ENCODE measurements at regions not wholly inside any gene's neighbourhood (a gene's known extent, or its start where the extent isn't known, plus 50 kb on each side); places are given as distances from the start of the nearest gene placed in this dataset.
"Not testable (repeated sequence)": the region's sequence is repeated elsewhere in the genome, so short reads cannot be mapped to it uniquely, and the experiment has no call there.

DNA sequence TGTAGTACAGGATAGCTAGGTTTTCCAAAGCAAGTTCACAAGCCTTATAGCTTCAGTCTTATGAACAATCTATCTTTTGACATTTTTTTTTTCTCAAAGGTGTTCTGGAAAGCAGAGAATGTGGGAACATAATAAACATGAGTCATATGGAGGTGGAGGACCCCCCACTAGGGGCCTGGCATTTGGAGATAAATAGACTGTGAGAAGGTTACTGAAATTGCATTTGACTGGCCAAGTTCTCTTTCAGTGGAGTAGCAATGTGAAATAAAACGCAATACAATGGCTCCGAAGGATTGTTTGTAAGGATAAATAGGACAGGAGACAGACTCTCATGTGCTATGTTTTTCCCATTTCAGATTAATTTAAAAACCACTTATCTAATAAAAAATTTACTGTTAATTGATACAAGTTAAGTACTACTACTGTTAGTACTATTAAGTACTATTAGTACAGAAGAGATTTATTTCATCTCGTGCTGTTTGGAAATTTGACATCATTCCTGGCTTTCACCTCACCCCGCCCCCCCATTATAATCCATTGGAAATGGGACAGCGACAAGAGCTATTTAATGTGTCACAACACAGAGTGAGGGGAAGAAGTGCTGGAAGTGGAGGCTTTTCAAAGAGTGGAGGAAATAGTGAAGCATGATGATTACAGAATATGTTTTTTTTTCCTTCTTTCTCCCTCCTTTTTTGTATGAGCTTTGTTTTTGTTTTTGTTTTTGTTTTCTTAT, 122.6 kb upstream of the ID4 start:
- DNase-seq: no peak

DNA sequence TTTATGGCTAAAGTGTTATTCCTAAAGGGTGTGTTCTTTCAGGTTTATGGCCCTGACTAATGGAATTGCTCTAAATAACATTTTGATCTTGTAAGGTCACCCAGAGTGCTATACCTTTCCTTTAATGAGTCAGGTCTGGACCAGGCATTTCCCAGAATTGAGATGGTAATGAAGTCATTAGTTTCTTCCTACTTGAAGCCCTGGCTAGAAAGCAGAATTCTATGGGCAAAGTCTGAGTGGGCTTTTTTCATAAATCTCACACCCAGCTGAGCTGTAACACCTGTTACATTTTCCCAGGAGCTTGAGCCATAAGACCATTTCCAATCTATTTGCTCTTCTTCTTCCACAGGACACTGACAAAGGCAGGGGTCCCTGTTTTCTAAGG, 122.0 kb upstream of the ID4 start:
- no peak for DNase-seq

- no peak for DNase-seq
Observed at GRCh38 chr6:19719691-19720128, 117.5 kb upstream of the ID4 start.

GRCh38 chr6:19721766-19722377, 115.3 kb upstream of the ID4 start:
- no peak for DNase-seq

- no peak for DNase-seq
Observed at GRCh38 chr6:19722999-19723398, 114.2 kb upstream of the ID4 start.

GRCh38 chr6:19723545-19723944, 113.6 kb upstream of the ID4 start:
- no peak for DNase-seq

GRCh38 chr6:19725436-19725835, 111.7 kb upstream of the ID4 start:
- DNase-seq: not testable (repeated sequence)

DNA sequence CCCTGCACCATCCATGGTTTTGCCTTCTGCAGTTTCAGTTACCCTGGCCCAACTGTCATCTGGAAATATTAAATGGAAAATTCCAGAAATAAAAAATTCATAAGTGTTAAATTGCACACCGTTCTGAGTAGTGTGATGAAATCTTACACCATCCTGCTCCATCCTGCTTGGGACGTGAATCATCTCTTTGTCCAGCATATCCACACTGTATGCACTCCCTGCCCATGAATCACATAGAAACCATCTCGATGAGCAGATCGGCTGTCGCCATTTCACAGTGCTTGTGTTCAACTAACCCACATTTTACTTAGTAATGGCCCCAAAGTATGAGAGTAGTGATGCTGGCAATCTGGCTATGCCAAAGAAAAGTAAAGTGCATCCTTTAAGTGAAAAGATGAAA, 105.9 kb upstream of the ID4 start:
- no peak for DNase-seq

DNA sequence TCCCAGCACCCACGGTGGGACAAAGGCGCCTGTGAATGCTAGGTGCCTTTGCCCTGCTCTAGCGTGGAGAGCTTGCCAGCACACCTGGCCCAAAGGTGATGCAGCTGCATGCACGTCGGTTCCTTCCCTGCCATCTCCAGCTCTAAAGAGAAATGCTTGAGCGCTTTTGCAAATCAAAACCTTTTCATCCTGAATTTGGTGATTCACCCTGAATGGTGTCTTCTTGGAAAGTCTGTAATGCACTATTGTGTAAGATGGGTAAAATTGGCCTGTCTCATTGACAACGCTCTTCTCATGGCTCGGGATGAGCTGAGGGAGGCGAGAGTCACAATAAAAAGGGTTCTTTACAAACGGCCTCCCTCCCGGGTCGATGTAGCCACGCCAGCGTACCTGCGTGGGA, 103.1 kb upstream of the ID4 start:
- DNase-seq: no peak

- DNase-seq: no peak
Observed at GRCh38 chr6:19734519-19734918, 102.7 kb upstream of the ID4 start.

DNA sequence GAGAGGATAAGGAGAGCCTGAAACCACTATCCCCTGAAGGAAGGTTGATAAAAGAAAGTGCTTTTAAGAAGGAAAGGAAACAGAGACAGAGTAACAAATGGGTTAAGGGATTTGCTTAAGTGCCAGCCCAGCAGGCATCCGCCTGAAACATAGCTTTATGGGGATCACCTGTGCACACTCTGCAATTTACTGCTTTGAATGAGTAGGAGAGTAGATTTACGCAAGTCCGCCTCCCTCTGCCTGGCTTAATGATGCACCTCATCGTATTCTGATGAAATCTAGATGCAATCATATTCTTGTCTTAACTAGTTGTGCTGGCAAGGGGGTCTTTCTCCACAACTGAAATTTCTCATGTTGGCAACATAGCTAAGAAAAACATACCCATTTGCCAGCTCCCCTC, 101.1 kb upstream of the ID4 start:
- no peak for DNase-seq

- no peak for DNase-seq
Observed at GRCh38 chr6:19738010-19738409, 99.2 kb upstream of the ID4 start.

DNA sequence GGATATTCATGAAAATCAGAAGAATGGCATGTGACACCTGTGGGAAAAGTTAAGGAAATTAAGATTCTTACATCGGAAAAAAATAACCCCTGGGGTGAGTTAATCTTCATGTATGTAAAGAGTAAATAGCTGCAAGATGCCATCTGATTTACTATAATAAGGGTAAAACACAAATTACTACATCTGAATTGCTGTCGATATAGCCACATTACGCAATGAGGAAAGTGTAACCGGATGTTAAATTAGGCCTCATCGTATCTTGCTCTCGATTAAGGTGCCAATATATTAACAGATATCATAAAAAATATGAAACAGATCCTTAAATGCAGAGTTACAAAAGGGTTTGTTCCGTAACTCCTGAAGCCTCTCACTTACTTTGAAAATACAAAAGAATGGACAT, 87.4 kb upstream of the ID4 start:
- no peak for DNase-seq

- no peak for DNase-seq
Observed at GRCh38 chr6:19752746-19753145, 84.4 kb upstream of the ID4 start.

DNA sequence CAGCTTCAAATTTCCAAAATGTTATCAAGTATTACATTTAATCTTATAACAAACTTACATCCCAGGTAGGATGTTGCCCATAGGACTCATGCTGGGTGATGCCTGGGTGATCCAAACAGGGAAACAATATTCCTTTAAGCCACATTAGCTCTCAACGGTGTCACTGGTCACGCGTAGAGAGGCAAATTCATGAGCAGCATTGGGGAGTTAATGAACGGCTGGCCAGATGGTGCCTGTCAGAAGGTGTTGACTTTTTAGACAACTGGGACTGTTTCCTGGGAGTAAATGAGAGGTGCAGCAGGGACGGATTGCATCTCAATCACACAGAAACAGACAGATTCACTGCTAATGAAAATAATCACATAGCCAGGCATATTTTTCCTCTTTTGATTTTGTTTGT, 83.3 kb upstream of the ID4 start:
- no peak for DNase-seq

GRCh38 chr6:19754686-19755085, 82.5 kb upstream of the ID4 start:
- no peak for DNase-seq

DNA sequence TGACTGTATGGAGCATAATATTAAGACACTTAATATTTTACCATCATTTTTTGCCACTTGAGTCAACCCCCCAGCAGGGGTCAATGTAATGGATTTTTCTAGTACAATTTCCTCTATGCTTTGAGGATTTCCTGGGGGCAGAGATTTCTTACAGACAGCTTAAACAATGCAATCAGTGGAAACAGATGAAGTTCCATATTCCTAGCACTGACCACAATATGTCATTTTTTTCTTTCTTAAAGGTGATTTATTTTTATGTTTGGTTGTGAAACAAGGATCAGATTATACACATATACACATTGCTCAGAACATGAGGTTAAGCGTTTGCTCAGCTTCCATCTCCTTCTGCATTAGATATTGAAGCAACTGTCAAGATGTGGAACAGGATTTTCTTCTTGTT, 82.0 kb upstream of the ID4 start:
- DNase-seq: no peak

- no peak for DNase-seq
Observed at GRCh38 chr6:19757036-19757435, 80.1 kb upstream of the ID4 start.

GRCh38 chr6:19759117-19759880, 77.9 kb upstream of the ID4 start:
- no peak for DNase-seq

GRCh38 chr6:19761121-19761520, 76.0 kb upstream of the ID4 start:
- DNase-seq: no peak

GRCh38 chr6:19771753-19772336, 65.3 kb upstream of the ID4 start:
- no peak for DNase-seq

DNA sequence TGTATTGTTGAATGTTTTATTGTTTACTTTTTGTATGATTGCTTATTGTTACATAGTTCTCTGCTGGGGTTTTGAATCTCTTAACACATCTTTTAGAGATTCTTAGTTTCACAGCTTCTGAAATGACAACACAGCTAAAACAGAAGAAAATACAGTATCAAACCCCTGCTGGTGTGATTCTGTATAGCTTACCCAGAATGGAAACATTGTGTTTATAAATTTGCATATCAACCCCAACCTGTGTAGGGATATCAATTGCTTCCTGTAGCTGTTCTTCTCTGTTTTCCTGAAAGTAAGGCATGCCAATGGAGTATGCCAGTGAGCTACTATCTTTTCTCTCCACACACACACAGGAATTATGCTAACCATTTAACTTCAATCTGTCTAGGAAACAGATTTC, 64.3 kb upstream of the ID4 start:
- DNase-seq: no peak

DNA sequence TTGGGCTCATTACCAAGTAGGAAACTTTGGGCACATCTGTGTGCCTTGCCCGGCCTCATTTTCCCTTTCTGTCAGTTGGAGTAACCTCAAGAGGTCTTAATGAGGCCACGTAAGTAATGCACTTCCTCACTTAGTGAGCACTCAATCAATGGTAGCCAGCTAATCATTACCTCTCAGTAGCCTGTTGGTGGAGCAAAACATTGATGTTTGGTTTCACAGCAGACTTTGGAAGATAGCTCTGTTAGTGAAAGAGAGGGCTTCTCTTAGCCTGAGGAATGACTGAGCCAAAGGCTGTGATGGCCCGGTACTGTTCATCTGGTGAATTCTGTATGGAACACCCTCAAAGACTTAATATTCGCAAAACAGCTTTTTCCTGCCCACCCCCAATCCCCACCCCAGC, 55.9 kb upstream of the ID4 start:
- DNase-seq: no peak

DNA sequence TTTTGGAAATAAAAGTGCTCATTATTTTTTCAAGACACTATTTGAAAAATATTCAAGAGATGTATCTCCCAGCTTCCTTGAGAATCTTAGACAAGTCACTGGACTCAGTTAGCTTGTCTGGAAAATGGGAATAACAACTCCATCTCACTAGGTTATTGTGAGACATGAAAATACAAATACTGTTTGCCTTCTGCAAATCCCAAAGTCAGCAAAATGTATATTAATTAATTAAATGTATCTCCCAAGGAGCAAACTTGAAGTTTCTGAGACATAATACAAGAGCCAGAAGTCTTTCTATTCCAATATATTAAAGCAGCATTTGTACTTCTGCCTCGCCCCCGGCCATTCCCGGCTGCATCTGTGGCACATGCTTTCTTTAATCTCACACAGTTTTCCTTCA, 54.6 kb upstream of the ID4 start:
- no peak for DNase-seq

Measured in COR-L47 (cell line).